ENCODE measurements at regions not wholly inside any gene's neighbourhood (a gene's known extent, or its start where the extent isn't known, plus 50 kb on each side); places are given as distances from the start of the nearest gene placed in this dataset.

DNA sequence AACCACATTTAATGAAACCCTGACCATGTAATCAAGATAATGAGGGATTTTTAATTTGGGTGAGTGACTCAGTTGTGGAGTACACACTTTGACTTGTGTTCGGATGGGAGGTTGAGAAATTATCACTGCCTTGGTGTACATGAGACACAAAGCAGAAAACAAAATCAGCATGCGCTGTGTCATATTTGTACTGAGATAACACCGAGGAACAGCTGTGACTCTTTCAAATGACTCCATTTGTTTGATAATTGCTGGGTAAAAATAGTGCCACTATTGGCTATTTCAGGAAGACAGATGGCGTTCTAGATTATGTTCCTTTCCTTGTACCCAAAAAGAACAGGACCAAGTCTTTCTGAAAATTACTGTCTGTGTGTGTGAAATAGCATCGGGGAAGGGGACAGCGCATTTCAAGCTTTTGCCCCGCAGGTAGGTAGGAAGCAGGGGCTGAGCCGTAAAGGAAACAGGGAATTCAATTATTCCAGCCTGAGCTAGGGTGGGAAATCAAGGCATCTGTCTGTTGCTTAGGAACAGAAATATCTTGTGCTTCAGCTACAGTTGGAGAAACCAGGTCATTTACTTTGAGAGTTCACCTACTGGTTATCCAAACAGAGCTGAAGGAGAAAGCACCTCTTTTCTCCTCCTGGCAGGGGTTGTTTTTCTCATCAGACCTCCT is 114.3 kb downstream of the SNAPC1 start:
- TF ChIP-seq, protein P1, sequence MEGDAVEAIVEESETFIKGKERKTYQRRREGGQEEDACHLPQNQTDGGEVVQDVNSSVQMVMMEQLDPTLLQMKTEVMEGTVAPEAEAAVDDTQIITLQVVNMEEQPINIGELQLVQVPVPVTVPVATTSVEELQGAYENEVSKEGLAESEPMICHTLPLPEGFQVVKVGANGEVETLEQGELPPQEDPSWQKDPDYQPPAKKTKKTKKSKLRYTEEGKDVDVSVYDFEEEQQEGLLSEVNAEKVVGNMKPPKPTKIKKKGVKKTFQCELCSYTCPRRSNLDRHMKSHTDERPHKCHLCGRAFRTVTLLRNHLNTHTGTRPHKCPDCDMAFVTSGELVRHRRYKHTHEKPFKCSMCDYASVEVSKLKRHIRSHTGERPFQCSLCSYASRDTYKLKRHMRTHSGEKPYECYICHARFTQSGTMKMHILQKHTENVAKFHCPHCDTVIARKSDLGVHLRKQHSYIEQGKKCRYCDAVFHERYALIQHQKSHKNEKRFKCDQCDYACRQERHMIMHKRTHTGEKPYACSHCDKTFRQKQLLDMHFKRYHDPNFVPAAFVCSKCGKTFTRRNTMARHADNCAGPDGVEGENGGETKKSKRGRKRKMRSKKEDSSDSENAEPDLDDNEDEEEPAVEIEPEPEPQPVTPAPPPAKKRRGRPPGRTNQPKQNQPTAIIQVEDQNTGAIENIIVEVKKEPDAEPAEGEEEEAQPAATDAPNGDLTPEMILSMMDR (IDR thresholded peaks at IDR 0.05): no peak
- TF ChIP-seq POLR2A (IDR thresholded peaks at IDR 0.05): no peak
